Osteocyte (in vitro differentiated cells): ENCODE measurements at regions not wholly inside any gene's neighbourhood (a gene's known extent, or its start where the extent isn't known, plus 50 kb on each side); places are given as distances from the start of the nearest gene placed in this dataset.
"Not testable (repeated sequence)": the region's sequence is repeated elsewhere in the genome, so short reads cannot be mapped to it uniquely, and the experiment has no call there.

ENCODE experiments used
- DNase-seq: peaks from one replicate; pipeline ENCODE4 v3.0.0; 2021; ENCODE audit warnings: mixed read lengths; ENCODE audit not compliant: unreplicated experiment; ENCODE audit errors: extremely low spot score
- H3K27ac Mint-ChIP-seq: one replicate; pipeline ENCODE4 v1.8.0; 2021; ENCODE audit warnings: mild to moderate bottlenecking, mixed read lengths; ENCODE audit not compliant: unreplicated experiment
- H3K27me3 Mint-ChIP-seq: one replicate; pipeline ENCODE4 v1.8.0; 2021; ENCODE audit warnings: mixed read lengths; ENCODE audit not compliant: unreplicated experiment
- H3K36me3 Mint-ChIP-seq: one replicate; pipeline ENCODE4 v1.8.0; 2021; ENCODE audit warnings: mixed read lengths; ENCODE audit not compliant: unreplicated experiment
- H3K4me1 Mint-ChIP-seq: one replicate; pipeline ENCODE4 v1.8.0; 2021; ENCODE audit warnings: mixed read lengths; ENCODE audit not compliant: unreplicated experiment
- H3K4me3 Mint-ChIP-seq: one replicate; pipeline ENCODE4 v1.8.0; 2021; ENCODE audit warnings: mild to moderate bottlenecking, moderate library complexity, mixed read lengths; ENCODE audit not compliant: unreplicated experiment
- H3K9me3 Mint-ChIP-seq: one replicate; pipeline ENCODE4 v1.8.0; 2021; ENCODE audit warnings: mixed read lengths; ENCODE audit not compliant: unreplicated experiment
- TF ChIP-seq, protein P1 (sequence below): fragments of 200-600 bp; sonication (generic); IDR thresholded peaks from 2 replicates; pipeline ENCODE4 v1.5.0; 2021; ENCODE audit warnings: antibody characterized with exemption, mild to moderate bottlenecking, moderate library complexity

- H3K27ac Mint-ChIP-seq = no peak overlapping the region
- TF ChIP-seq, protein P1, sequence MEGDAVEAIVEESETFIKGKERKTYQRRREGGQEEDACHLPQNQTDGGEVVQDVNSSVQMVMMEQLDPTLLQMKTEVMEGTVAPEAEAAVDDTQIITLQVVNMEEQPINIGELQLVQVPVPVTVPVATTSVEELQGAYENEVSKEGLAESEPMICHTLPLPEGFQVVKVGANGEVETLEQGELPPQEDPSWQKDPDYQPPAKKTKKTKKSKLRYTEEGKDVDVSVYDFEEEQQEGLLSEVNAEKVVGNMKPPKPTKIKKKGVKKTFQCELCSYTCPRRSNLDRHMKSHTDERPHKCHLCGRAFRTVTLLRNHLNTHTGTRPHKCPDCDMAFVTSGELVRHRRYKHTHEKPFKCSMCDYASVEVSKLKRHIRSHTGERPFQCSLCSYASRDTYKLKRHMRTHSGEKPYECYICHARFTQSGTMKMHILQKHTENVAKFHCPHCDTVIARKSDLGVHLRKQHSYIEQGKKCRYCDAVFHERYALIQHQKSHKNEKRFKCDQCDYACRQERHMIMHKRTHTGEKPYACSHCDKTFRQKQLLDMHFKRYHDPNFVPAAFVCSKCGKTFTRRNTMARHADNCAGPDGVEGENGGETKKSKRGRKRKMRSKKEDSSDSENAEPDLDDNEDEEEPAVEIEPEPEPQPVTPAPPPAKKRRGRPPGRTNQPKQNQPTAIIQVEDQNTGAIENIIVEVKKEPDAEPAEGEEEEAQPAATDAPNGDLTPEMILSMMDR = no peak
Measured at GRCh38 chr14:30471980-30472379, 87.0 kb upstream of the G2E3 start.

GRCh38 chr14:30473846-30474696 lies 84.9 kb upstream of the G2E3 start:
- H3K27me3 Mint-ChIP-seq, H3K27ac Mint-ChIP-seq: not testable (repeated sequence)

More at GRCh38 chr14:30471980-30472379, 87.0 kb upstream of the G2E3 start:
- Mint-ChIP-seq H3K9me3 (no peaks in the 10 kb centered on the region), H3K36me3 (no peaks in the 10 kb centered on the region), H3K4me3 (no peak overlapping the region), H3K27me3 (no peaks in the 10 kb centered on the region), H3K4me1 (no peaks in the 10 kb centered on the region)
- DNase-seq = no peak

DNA sequence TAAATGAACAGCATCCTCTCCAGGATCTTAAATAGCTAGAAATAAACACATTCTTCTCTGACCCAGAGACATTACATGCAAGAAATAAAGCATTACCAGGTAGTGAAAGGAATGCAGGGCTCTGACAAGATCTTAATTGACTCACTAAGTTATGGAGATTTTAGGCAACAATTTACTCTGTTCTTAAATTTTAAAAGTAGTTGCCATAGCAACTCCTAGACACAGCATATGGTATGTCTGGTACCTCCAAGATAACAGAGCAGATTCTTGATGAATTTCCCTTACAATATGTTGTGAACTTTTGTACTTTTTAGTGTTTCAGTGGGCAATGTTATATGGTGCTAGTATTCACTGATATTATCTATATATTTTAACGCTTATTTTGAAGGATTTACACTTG lies 76.7 kb upstream of the G2E3 start:
- no peak for DNase-seq
- TF ChIP-seq, protein P1 = no peak
- Mint-ChIP-seq H3K9me3 (no peaks in the 10 kb centered on the region), H3K27ac (no peak overlapping the region), H3K27me3 (no peaks in the 10 kb centered on the region), H3K36me3 (no peaks in the 10 kb centered on the region), H3K4me1 (no peaks in the 10 kb centered on the region), H3K4me3 (no peak overlapping the region)

More at GRCh38 chr14:30473846-30474696, 84.9 kb upstream of the G2E3 start:
- H3K4me3 Mint-ChIP-seq, H3K36me3 Mint-ChIP-seq, H3K4me1 Mint-ChIP-seq, DNase-seq, H3K9me3 Mint-ChIP-seq: not testable (repeated sequence)

DNA sequence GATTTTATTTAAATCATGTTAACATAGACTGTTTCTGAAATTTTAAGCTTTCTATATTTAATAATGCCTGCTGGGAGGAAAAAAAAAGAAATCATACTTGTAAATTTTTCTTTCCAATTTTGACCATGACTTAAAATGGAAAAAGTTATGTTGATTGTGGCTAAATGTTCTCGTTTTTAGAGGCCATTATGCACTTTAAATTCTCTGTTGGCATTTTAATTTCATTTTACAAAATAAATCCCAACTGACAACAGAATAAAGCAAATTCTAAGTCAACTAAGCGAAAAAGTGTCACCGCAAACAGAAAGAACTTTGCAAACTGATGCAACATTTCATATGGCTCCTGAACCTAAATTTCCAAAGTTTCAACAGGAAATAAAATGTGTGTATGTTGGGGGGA lies 74.8 kb upstream of the G2E3 start:
- Mint-ChIP-seq H3K36me3 (no peaks in the 10 kb centered on the region), H3K9me3 (peaks cover 4% of the 10 kb centered on the region), H3K4me1 (no peaks in the 10 kb centered on the region), H3K27me3 (no peaks in the 10 kb centered on the region), H3K4me3 (no peak overlapping the region), H3K27ac (no peak overlapping the region)
- DNase-seq = no peak
- TF ChIP-seq, protein P1 = no peak

DNA sequence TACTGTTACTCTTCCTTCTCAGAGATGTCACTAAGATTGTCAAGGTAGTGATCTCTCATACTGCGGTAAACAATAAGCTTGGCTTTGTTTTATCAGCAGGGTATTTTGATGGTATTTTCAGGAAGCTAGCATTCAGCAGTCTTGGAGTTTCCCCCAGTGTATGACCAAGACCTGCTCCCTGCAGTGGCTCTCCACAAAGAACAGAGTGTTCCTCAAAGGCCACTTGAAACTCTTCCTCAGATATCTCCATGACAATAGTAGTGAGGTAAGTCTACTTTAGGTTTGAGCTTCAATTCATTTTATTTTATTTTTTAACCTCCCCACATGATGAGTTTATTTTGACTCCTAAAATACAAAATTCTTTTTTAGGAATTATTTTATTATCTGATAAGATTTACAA lies 74.0 kb upstream of the G2E3 start:
- Mint-ChIP-seq H3K27me3 (no peaks in the 10 kb centered on the region), H3K9me3 (peaks cover 4% of the 10 kb centered on the region), H3K27ac (no peak overlapping the region), H3K4me1 (no peaks in the 10 kb centered on the region), H3K4me3 (no peak overlapping the region), H3K36me3 (no peaks in the 10 kb centered on the region)
- DNase-seq = no peak
- TF ChIP-seq, protein P1 = no peak
